MM.1S (cell line): ENCODE measurements at regions not wholly inside any gene's neighbourhood (a gene's known extent, or its start where the extent isn't known, plus 50 kb on each side); places are given as distances from the start of the nearest gene placed in this dataset.

Experiments
- DNase-seq: peaks from one replicate; pipeline ENCODE4 v3.0.0-alpha.2; 2015
- H2AFZ ChIP-seq: fragments of 300-600 bp; sonication (generic); 2 replicates; pipeline ENCODE4 v1.6.0; 2016; ENCODE audit warnings: antibody characterized with exemption, low read length
- H3F3A ChIP-seq: fragments of 300-600 bp; sonication (generic); 2 replicates; pipeline ENCODE4 v1.6.1; 2016; ENCODE audit warnings: mild to moderate bottlenecking, antibody characterized with exemption, low read length, moderate library complexity, mixed read lengths; ENCODE audit not compliant: insufficient read depth
- H3K27ac ChIP-seq: fragments of 300-600 bp; sonication (generic); 2 replicates; pipeline ENCODE4 v1.5.1; 2016; ENCODE audit warnings: mild to moderate bottlenecking, low read length
- H3K27me3 ChIP-seq: fragments of 300-600 bp; sonication (generic); replicated peaks from 2 replicates; pipeline ENCODE4 v1.6.0; 2016; ENCODE audit warnings: low read length; ENCODE audit not compliant: insufficient read depth
- H3K36me3 ChIP-seq: fragments of 300-600 bp; sonication (generic); replicated peaks from 2 replicates; pipeline ENCODE4 v1.6.1; 2016; ENCODE audit warnings: mild to moderate bottlenecking, low read length, mixed read lengths; ENCODE audit not compliant: insufficient read depth
- H3K4me1 ChIP-seq: fragments of 300-600 bp; sonication (generic); 2 replicates; pipeline ENCODE4 v1.6.1; 2016; ENCODE audit warnings: low read length, mixed read lengths
- H3K4me2 ChIP-seq: fragments of 300-600 bp; sonication (generic); 2 replicates; pipeline ENCODE4 v1.6.0; 2016; ENCODE audit warnings: low read depth, low read length
- H3K4me3 ChIP-seq: fragments of 300-600 bp; sonication (generic); 2 replicates; pipeline ENCODE4 v1.5.1; 2016; ENCODE audit warnings: low read length, mixed read lengths
- H3K79me2 ChIP-seq: fragments of 300-600 bp; sonication (generic); 2 replicates; pipeline ENCODE4 v1.6.1; 2016; ENCODE audit warnings: mixed run types, low read length, mixed read lengths
- H3K9ac ChIP-seq: fragments of 300-600 bp; sonication (generic); 2 replicates; pipeline ENCODE4 v1.6.1; 2016; ENCODE audit warnings: low read length, mixed read lengths
- H3K9me2 ChIP-seq: fragments of 300-600 bp; sonication (generic); replicated peaks from 2 replicates; pipeline ENCODE4 v1.6.1; 2016; ENCODE audit warnings: mild to moderate bottlenecking, low read length, mixed read lengths; ENCODE audit not compliant: insufficient read depth
- H3K9me3 ChIP-seq: fragments of 300-600 bp; sonication (generic); replicated peaks from 2 replicates; pipeline ENCODE4 v1.6.1; 2016; ENCODE audit warnings: mild to moderate bottlenecking, low read length, mixed read lengths; ENCODE audit not compliant: insufficient read depth
- H4K20me1 ChIP-seq: fragments of 300-600 bp; sonication (generic); 2 replicates; pipeline ENCODE4 v1.6.1; 2016; ENCODE audit warnings: mild to moderate bottlenecking, low read length, moderate library complexity, mixed read lengths; ENCODE audit not compliant: insufficient read depth
- EZH2 ChIP-seq: fragments of 300-600 bp; sonication (generic); optimal IDR thresholded peaks from 2 replicates; pipeline ENCODE3; 2017; ENCODE audit warnings: low read depth, mild to moderate bottlenecking, antibody characterized with exemption, low read length, mixed read lengths
- EZH2phosphoT487 ChIP-seq: fragments of 300-600 bp; sonication (generic); IDR thresholded peaks from 2 replicates; pipeline ENCODE4 v1.6.1; 2018; ENCODE audit warnings: antibody characterized with exemption, low read length
- TF ChIP-seq, protein P1 (sequence below): fragments of 300-600 bp; sonication (generic); IDR thresholded peaks from 2 replicates; pipeline ENCODE4 v1.5.1; 2016; ENCODE audit warnings: antibody characterized with exemption, low read length, mixed read lengths

- no peak for DNase-seq
- H3K27me3 ChIP-seq, result no peaks in the 10 kb centered on the region
Observed at GRCh38 chr11:94702481-94702880, 65.7 kb upstream of the AMOTL1 start.

DNA sequence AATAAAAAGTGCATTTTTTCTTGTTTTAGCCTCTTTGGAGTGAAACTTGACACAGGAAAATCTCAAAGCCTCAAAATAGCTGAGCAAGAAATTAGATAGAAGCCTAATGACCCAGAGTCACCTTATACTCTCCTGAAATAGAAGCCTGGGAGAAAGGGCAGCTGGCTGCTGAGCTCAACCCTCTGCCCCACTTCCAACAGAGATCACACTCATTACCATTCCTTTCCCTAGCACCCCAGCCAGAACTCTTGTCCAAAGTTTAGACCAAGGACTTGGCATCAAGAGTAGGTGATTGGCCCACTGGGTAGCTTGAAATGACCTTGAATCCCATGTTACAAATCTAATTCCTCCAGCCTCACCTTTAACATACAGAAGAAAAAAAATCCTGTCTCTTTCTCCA, 62.7 kb upstream of the AMOTL1 start:
- no peaks in the 10 kb centered on the region for H3K27me3 ChIP-seq
- no peak for DNase-seq

More at GRCh38 chr11:94702481-94702880, 65.7 kb upstream of the AMOTL1 start:
- Histone ChIP-seq H3K9me2 (no peaks in the 10 kb centered on the region), H2AFZ (no peak overlapping the region), H3F3A (no peaks in the 10 kb centered on the region), H3K9ac (no peak overlapping the region), H4K20me1 (no peaks in the 10 kb centered on the region), H3K4me2 (no peak overlapping the region), H3K79me2 (no peaks in the 10 kb centered on the region), H3K9me3 (no peaks in the 10 kb centered on the region), H3K4me1 (no peaks in the 10 kb centered on the region), H3K4me3 (no peak overlapping the region), H3K36me3 (no peaks in the 10 kb centered on the region), H3K27ac (no peak overlapping the region)
- TF ChIP-seq, protein P1, sequence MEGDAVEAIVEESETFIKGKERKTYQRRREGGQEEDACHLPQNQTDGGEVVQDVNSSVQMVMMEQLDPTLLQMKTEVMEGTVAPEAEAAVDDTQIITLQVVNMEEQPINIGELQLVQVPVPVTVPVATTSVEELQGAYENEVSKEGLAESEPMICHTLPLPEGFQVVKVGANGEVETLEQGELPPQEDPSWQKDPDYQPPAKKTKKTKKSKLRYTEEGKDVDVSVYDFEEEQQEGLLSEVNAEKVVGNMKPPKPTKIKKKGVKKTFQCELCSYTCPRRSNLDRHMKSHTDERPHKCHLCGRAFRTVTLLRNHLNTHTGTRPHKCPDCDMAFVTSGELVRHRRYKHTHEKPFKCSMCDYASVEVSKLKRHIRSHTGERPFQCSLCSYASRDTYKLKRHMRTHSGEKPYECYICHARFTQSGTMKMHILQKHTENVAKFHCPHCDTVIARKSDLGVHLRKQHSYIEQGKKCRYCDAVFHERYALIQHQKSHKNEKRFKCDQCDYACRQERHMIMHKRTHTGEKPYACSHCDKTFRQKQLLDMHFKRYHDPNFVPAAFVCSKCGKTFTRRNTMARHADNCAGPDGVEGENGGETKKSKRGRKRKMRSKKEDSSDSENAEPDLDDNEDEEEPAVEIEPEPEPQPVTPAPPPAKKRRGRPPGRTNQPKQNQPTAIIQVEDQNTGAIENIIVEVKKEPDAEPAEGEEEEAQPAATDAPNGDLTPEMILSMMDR, result no peak
- no peak for TF ChIP-seq EZH2phosphoT487
- no peak for TF ChIP-seq EZH2

GRCh38 chr11:94705891-94706615, 62.1 kb upstream of the AMOTL1 start:
- Histone ChIP-seq H3K4me3 (no peak overlapping the region), H4K20me1 (no peaks in the 10 kb centered on the region), H3K79me2 (no peaks in the 10 kb centered on the region), H3K36me3 (no peaks in the 10 kb centered on the region), H2AFZ (no peak overlapping the region), H3K9me3 (no peaks in the 10 kb centered on the region), H3F3A (no peaks in the 10 kb centered on the region), H3K4me1 (no peaks in the 10 kb centered on the region), H3K9ac (no peak overlapping the region), H3K4me2 (no peak overlapping the region), H3K9me2 (no peaks in the 10 kb centered on the region), H3K27me3 (no peaks in the 10 kb centered on the region), H3K27ac (no peak overlapping the region)
- no peak for DNase-seq
- TF ChIP-seq EZH2, result no peak
- TF ChIP-seq, protein P1, result no peak
- no peak for TF ChIP-seq EZH2phosphoT487

More for the DNA sequence above, 62.7 kb upstream of the AMOTL1 start:
- Histone ChIP-seq H2AFZ (no peak overlapping the region), H3K4me3 (no peak overlapping the region), H3K36me3 (no peaks in the 10 kb centered on the region), H3K79me2 (no peaks in the 10 kb centered on the region), H4K20me1 (no peaks in the 10 kb centered on the region), H3K9me3 (no peaks in the 10 kb centered on the region), H3F3A (no peaks in the 10 kb centered on the region), H3K9ac (no peak overlapping the region), H3K9me2 (no peaks in the 10 kb centered on the region), H3K4me1 (no peaks in the 10 kb centered on the region), H3K4me2 (no peak overlapping the region), H3K27ac (no peak overlapping the region)
- TF ChIP-seq EZH2phosphoT487 (no peak), EZH2 (no peak)
- TF ChIP-seq, protein P1, result no peak
